GM23338 (cell line): ENCODE measurements at regions not wholly inside any gene's neighbourhood (a gene's known extent, or its start where the extent isn't known, plus 50 kb on each side); places are given as distances from the start of the nearest gene placed in this dataset.

Experiments
- ATAC-seq: fragments of 200-7000 bp; cut with Tn5 transposase; 3 replicates; pipeline ENCODE4 v1.9.1; 2020
- DNase-seq: peaks from one replicate; pipeline ENCODE4 v3.0.0-alpha.2; 2015; ENCODE audit warnings: low spot score
- H2AFZ ChIP-seq: fragments of 200-600 bp; sonication (generic); 2 replicates; pipeline ENCODE4 v1.8.0; 2016; ENCODE audit warnings: antibody characterized with exemption, mild to moderate bottlenecking, moderate library complexity
- H3F3A ChIP-seq: fragments of 200-600 bp; sonication (generic); replicated peaks from 2 replicates; pipeline ENCODE4 v1.8.0; 2017; ENCODE audit warnings: antibody characterized with exemption, mixed run types, low read depth
- H3K27ac ChIP-seq: fragments of 200-600 bp; sonication (generic); 2 replicates; pipeline ENCODE4 v1.6.1; 2016; ENCODE audit warnings: low read depth
- H3K27me3 ChIP-seq: fragments of 200-600 bp; sonication (generic); 2 replicates; pipeline ENCODE4 v1.8.0; 2016; ENCODE audit warnings: mild to moderate bottlenecking, mixed run types, moderate library complexity; ENCODE audit not compliant: insufficient read depth
- H3K36me3 ChIP-seq: fragments of 200-600 bp; sonication (generic); 2 replicates; pipeline ENCODE4 v1.8.0; 2016; ENCODE audit warnings: mild to moderate bottlenecking; ENCODE audit not compliant: insufficient read depth
- H3K4me1 ChIP-seq: fragments of 200-600 bp; sonication (generic); 2 replicates; pipeline ENCODE4 v1.8.0; 2016; ENCODE audit warnings: mild to moderate bottlenecking, moderate library complexity; ENCODE audit not compliant: insufficient read depth
- H3K4me2 ChIP-seq: fragments of 200-600 bp; sonication (generic); 2 replicates; pipeline ENCODE4 v1.7.1; 2017; ENCODE audit warnings: mixed run types
- H3K4me3 ChIP-seq: fragments of 200-600 bp; sonication (generic); 2 replicates; pipeline ENCODE4 v1.6.1; 2016; ENCODE audit warnings: mixed run types
- H3K79me2 ChIP-seq: fragments of 200-600 bp; sonication (generic); replicated peaks from 2 replicates; pipeline ENCODE4 v1.8.0; 2017; ENCODE audit warnings: mild to moderate bottlenecking; ENCODE audit not compliant: insufficient read depth
- H3K9me2 ChIP-seq: fragments of 200-600 bp; sonication (generic); 2 replicates; pipeline ENCODE4 v1.8.0; 2017; ENCODE audit not compliant: insufficient read depth
- H4K20me1 ChIP-seq: fragments of 200-600 bp; sonication (generic); replicated peaks from 2 replicates; pipeline ENCODE4 v1.8.0; 2017; ENCODE audit warnings: mild to moderate bottlenecking; ENCODE audit not compliant: insufficient read depth
- H3K27ac Mint-ChIP-seq: 2 replicates; pipeline ENCODE4 v1.8.0; 2020; ENCODE audit warnings: inconsistent platforms, mild to moderate bottlenecking, moderate library complexity, mixed read lengths
- H3K27me3 Mint-ChIP-seq: 3 replicates; pipeline ENCODE4 v1.8.0; 2022; ENCODE audit warnings: low read depth, mild to moderate bottlenecking, moderate library complexity, mixed read lengths, inconsistent platforms; ENCODE audit not compliant: insufficient read depth, poor library complexity
- H3K36me3 Mint-ChIP-seq: 3 replicates; pipeline ENCODE4 v1.8.0; 2021; ENCODE audit warnings: low read depth, mild to moderate bottlenecking, inconsistent platforms, moderate library complexity, mixed read lengths
- H3K4me1 Mint-ChIP-seq: 3 replicates; pipeline ENCODE4 v1.8.0; 2020; ENCODE audit warnings: mild to moderate bottlenecking, inconsistent platforms, mixed read lengths
- H3K4me3 Mint-ChIP-seq: 3 replicates; pipeline ENCODE4 v1.8.0; 2021; ENCODE audit warnings: moderate library complexity, mild to moderate bottlenecking, inconsistent platforms, mixed read lengths
- H3K9me3 Mint-ChIP-seq: 3 replicates; pipeline ENCODE4 v1.8.0; 2020; ENCODE audit warnings: moderate library complexity, mild to moderate bottlenecking, inconsistent platforms, mixed read lengths
- CREB1 ChIP-seq: fragments of 250-450 bp; sonication (Bioruptor Pico); IDR thresholded peaks from 2 replicates; pipeline ENCODE4 v1.5.0; 2020; ENCODE audit warnings: low read depth, mild to moderate bottlenecking, moderate library complexity
- EZH2 ChIP-seq: fragments of 200-600 bp; sonication (generic); IDR thresholded peaks from one replicate; pipeline ENCODE4 v1.8.0; 2017; ENCODE audit warnings: antibody characterized with exemption, mild to moderate bottlenecking, low read depth; ENCODE audit not compliant: unreplicated experiment
- EZH2phosphoT487 ChIP-seq: fragments of 200-600 bp; sonication (generic); IDR thresholded peaks from one replicate; pipeline ENCODE4 v1.8.1; 2018; ENCODE audit warnings: antibody characterized with exemption; ENCODE audit not compliant: unreplicated experiment
- JUNB ChIP-seq: IDR thresholded peaks from one replicate; pipeline ENCODE4 v1.6.1; 2016; ENCODE audit warnings: antibody characterized with exemption; ENCODE audit not compliant: unreplicated experiment
- NANOG ChIP-seq: IDR thresholded peaks from 2 replicates; pipeline ENCODE4 v1.6.1; 2016; ENCODE audit warnings: antibody characterized with exemption, borderline replicate concordance
- POLR2AphosphoS5 ChIP-seq: IDR thresholded peaks from 2 replicates; pipeline ENCODE4 v1.6.1; 2016; ENCODE audit warnings: antibody characterized with exemption, low read depth
- STAT1 ChIP-seq: IDR thresholded peaks from one replicate; pipeline ENCODE4 v1.6.1; 2016; ENCODE audit warnings: antibody characterized with exemption; ENCODE audit not compliant: unreplicated experiment
- ZNF114 ChIP-seq: fragments of 250-450 bp; sonication (Bioruptor Pico); IDR thresholded peaks from 2 replicates; pipeline ENCODE4 v1.5.0; 2020; ENCODE audit warnings: mild to moderate bottlenecking, moderate library complexity
- ZNF331 ChIP-seq: fragments of 250-450 bp; sonication (Bioruptor Pico); IDR thresholded peaks from 2 replicates; pipeline ENCODE4 v1.5.0; 2020; ENCODE audit warnings: low read depth, mild to moderate bottlenecking, moderate library complexity
- TF ChIP-seq, protein P1 (sequence below): fragments of 250-450 bp; sonication (Bioruptor Pico); IDR thresholded peaks from 2 replicates; pipeline ENCODE4 v1.5.0; 2020; ENCODE audit warnings: mild to moderate bottlenecking, moderate library complexity
- TF ChIP-seq, protein P2 (sequence below): IDR thresholded peaks from 2 replicates; pipeline ENCODE4 v1.6.1; 2016; ENCODE audit warnings: antibody characterized with exemption
- TF ChIP-seq, protein P3 (sequence below): IDR thresholded peaks from one replicate; pipeline ENCODE4 v1.6.1; 2018; ENCODE audit warnings: antibody characterized with exemption; ENCODE audit not compliant: unreplicated experiment
- TF ChIP-seq, protein P4 (sequence below), 2 experiments: fragments of 200-600 bp in 1 of 2; sonication (generic) in 1 of 2; conservative IDR thresholded peaks; 2 replicates each; pipeline versions ENCODE4 v1.5.1 to v1.6.1; 2016 to 2017; ENCODE audit warnings: antibody characterized with exemption in 2 of 2, low read depth in 2 of 2, mild to moderate bottlenecking in 2 of 2, moderate library complexity in 1 of 2

DNA sequence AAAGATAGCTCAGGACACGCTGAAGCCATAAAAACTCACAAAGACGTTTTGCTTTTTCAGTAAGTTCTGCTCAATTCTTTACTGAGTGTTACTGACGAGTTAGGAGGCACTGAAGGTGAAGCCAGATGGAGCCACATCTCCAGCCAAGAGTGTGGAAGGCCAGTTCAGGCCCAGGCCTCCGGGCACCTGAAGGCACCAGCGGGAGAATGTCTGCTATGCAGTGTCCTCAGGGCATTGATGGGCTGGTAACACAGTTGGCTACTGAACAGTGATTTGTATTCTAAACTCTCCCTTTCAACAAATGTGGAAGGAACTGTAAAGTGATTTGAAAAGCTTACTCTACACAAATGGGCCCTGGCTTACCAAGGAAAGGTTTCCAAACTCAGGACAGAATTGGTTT lies 64.8 kb upstream of the SVIL start:
- no peak overlapping the region for H3K27ac Mint-ChIP-seq

More for the DNA sequence above, 64.8 kb upstream of the SVIL start:
- TF ChIP-seq, protein P1, sequence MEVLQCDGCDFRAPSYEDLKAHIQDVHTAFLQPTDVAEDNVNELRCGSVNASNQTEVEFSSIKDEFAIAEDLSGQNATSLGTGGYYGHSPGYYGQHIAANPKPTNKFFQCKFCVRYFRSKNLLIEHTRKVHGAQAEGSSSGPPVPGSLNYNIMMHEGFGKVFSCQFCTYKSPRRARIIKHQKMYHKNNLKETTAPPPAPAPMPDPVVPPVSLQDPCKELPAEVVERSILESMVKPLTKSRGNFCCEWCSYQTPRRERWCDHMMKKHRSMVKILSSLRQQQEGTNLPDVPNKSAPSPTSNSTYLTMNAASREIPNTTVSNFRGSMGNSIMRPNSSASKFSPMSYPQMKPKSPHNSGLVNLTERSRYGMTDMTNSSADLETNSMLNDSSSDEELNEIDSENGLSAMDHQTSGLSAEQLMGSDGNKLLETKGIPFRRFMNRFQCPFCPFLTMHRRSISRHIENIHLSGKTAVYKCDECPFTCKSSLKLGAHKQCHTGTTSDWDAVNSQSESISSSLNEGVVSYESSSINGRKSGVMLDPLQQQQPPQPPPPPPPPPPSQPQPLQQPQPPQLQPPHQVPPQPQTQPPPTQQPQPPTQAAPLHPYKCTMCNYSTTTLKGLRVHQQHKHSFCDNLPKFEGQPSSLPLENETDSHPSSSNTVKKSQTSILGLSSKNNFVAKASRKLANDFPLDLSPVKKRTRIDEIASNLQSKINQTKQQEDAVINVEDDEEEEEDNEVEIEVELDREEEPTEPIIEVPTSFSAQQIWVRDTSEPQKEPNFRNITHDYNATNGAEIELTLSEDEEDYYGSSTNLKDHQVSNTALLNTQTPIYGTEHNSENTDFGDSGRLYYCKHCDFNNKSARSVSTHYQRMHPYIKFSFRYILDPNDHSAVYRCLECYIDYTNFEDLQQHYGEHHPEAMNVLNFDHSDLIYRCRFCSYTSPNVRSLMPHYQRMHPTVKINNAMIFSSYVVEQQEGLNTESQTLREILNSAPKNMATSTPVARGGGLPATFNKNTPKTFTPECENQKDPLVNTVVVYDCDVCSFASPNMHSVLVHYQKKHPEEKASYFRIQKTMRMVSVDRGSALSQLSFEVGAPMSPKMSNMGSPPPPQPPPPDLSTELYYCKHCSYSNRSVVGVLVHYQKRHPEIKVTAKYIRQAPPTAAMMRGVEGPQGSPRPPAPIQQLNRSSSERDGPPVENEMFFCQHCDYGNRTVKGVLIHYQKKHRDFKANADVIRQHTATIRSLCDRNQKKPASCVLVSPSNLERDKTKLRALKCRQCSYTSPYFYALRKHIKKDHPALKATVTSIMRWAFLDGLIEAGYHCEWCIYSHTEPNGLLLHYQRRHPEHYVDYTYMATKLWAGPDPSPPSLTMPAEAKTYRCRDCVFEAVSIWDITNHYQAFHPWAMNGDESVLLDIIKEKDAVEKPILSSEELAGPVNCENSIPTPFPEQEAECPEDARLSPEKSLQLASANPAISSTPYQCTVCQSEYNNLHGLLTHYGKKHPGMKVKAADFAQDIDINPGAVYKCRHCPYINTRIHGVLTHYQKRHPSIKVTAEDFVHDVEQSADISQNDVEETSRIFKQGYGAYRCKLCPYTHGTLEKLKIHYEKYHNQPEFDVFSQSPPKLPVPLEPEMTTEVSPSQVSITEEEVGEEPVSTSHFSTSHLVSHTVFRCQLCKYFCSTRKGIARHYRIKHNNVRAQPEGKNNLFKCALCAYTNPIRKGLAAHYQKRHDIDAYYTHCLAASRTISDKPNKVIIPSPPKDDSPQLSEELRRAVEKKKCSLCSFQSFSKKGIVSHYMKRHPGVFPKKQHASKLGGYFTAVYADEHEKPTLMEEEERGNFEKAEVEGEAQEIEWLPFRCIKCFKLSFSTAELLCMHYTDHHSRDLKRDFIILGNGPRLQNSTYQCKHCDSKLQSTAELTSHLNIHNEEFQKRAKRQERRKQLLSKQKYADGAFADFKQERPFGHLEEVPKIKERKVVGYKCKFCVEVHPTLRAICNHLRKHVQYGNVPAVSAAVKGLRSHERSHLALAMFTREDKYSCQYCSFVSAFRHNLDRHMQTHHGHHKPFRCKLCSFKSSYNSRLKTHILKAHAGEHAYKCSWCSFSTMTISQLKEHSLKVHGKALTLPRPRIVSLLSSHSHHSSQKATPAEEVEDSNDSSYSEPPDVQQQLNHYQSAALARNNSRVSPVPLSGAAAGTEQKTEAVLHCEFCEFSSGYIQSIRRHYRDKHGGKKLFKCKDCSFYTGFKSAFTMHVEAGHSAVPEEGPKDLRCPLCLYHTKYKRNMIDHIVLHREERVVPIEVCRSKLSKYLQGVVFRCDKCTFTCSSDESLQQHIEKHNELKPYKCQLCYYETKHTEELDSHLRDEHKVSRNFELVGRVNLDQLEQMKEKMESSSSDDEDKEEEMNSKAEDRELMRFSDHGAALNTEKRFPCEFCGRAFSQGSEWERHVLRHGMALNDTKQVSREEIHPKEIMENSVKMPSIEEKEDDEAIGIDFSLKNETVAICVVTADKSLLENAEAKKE (CRISPR knock-in tag) = no peak
- TF ChIP-seq, protein P2, sequence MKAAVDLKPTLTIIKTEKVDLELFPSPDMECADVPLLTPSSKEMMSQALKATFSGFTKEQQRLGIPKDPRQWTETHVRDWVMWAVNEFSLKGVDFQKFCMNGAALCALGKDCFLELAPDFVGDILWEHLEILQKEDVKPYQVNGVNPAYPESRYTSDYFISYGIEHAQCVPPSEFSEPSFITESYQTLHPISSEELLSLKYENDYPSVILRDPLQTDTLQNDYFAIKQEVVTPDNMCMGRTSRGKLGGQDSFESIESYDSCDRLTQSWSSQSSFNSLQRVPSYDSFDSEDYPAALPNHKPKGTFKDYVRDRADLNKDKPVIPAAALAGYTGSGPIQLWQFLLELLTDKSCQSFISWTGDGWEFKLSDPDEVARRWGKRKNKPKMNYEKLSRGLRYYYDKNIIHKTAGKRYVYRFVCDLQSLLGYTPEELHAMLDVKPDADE = no peak
- no peak for TF ChIP-seq JUNB
- no peak for TF ChIP-seq CREB1
- TF ChIP-seq STAT1 = no peak
- TF ChIP-seq ZNF114 (CRISPR knock-in tag) = no peak
- TF ChIP-seq ZNF331 = no peak
- TF ChIP-seq POLR2AphosphoS5 = no peak
- TF ChIP-seq, protein P3, sequence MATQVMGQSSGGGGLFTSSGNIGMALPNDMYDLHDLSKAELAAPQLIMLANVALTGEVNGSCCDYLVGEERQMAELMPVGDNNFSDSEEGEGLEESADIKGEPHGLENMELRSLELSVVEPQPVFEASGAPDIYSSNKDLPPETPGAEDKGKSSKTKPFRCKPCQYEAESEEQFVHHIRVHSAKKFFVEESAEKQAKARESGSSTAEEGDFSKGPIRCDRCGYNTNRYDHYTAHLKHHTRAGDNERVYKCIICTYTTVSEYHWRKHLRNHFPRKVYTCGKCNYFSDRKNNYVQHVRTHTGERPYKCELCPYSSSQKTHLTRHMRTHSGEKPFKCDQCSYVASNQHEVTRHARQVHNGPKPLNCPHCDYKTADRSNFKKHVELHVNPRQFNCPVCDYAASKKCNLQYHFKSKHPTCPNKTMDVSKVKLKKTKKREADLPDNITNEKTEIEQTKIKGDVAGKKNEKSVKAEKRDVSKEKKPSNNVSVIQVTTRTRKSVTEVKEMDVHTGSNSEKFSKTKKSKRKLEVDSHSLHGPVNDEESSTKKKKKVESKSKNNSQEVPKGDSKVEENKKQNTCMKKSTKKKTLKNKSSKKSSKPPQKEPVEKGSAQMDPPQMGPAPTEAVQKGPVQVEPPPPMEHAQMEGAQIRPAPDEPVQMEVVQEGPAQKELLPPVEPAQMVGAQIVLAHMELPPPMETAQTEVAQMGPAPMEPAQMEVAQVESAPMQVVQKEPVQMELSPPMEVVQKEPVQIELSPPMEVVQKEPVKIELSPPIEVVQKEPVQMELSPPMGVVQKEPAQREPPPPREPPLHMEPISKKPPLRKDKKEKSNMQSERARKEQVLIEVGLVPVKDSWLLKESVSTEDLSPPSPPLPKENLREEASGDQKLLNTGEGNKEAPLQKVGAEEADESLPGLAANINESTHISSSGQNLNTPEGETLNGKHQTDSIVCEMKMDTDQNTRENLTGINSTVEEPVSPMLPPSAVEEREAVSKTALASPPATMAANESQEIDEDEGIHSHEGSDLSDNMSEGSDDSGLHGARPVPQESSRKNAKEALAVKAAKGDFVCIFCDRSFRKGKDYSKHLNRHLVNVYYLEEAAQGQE = no peak
- no peak for TF ChIP-seq EZH2
- no peak for TF ChIP-seq NANOG
- TF ChIP-seq EZH2phosphoT487 = no peak
- TF ChIP-seq, protein P4, sequence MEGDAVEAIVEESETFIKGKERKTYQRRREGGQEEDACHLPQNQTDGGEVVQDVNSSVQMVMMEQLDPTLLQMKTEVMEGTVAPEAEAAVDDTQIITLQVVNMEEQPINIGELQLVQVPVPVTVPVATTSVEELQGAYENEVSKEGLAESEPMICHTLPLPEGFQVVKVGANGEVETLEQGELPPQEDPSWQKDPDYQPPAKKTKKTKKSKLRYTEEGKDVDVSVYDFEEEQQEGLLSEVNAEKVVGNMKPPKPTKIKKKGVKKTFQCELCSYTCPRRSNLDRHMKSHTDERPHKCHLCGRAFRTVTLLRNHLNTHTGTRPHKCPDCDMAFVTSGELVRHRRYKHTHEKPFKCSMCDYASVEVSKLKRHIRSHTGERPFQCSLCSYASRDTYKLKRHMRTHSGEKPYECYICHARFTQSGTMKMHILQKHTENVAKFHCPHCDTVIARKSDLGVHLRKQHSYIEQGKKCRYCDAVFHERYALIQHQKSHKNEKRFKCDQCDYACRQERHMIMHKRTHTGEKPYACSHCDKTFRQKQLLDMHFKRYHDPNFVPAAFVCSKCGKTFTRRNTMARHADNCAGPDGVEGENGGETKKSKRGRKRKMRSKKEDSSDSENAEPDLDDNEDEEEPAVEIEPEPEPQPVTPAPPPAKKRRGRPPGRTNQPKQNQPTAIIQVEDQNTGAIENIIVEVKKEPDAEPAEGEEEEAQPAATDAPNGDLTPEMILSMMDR (conservative IDR thresholded peaks at IDR 0.05; ENCODE audit: low read depth in 2 of 2) = no peak
- H4K20me1 ChIP-seq = no peaks in the 10 kb centered on the region
- Mint-ChIP-seq H3K4me1 (peaks cover 10% of the 10 kb centered on the region; the same call in 2 of the 3 replicates), H3K4me3 (no peak overlapping the region), H3K9me3 (peaks cover 12% of the 10 kb centered on the region), H3K36me3 (peaks cover 9% of the 10 kb centered on the region), H3K27me3 (peaks cover 4% of the 10 kb centered on the region)
- H3F3A ChIP-seq = no peaks in the 10 kb centered on the region
- no peak; the same call in 2 of the 3 replicates for ATAC-seq
- no peaks in the 10 kb centered on the region for H3K9me2 ChIP-seq
- H3K27me3 ChIP-seq = no peaks in the 10 kb centered on the region
- H2AFZ ChIP-seq = no peak overlapping the region
- H3K36me3 ChIP-seq = no peaks in the 10 kb centered on the region; the same call in 1 of the 2 replicates
- no peaks in the 10 kb centered on the region for H3K79me2 ChIP-seq
- H3K4me3 ChIP-seq = no peak overlapping the region
- DNase-seq = no peak
- H3K4me2 ChIP-seq = no peak overlapping the region
- H3K4me1 ChIP-seq = no peaks in the 10 kb centered on the region
- peak overlapping the region; percentile 76; the same call in 1 of the 2 replicates for H3K27ac ChIP-seq
